OCI-LY1 (cell line): ENCODE measurements at regions not wholly inside any gene's neighbourhood (a gene's known extent, or its start where the extent isn't known, plus 50 kb on each side); places are given as distances from the start of the nearest gene placed in this dataset.

Source experiments
- H2AFZ ChIP-seq: fragments of 200-600 bp; sonication (generic), shearing (Covaris generic); 2 replicates; pipeline ENCODE4 v1.6.0; 2014; ENCODE audit warnings: antibody characterized with exemption, mild to moderate bottlenecking, low read length
- H3F3A ChIP-seq: fragments of 200-600 bp; sonication (generic), shearing (Covaris generic); 2 replicates; pipeline ENCODE4 v1.6.0; 2014; ENCODE audit warnings: mild to moderate bottlenecking, antibody characterized with exemption, low read length, moderate library complexity; ENCODE audit not compliant: insufficient read depth
- H3K27ac ChIP-seq: fragments of 200-600 bp; sonication (generic); 2 replicates; pipeline ENCODE4 v1.5.1; 2014; ENCODE audit warnings: low read length, mixed run types, mild to moderate bottlenecking, low read depth; ENCODE audit not compliant: poor library complexity, severe bottlenecking
- H3K27me3 ChIP-seq: fragments of 200-600 bp; sonication (generic); 2 replicates; pipeline ENCODE4 v1.6.0; 2014; ENCODE audit warnings: antibody characterized with exemption, mild to moderate bottlenecking, low read length, moderate library complexity; ENCODE audit not compliant: insufficient read depth
- H3K36me3 ChIP-seq: fragments of 200-600 bp; sonication (generic); 2 replicates; pipeline ENCODE4 v1.6.1; 2014; ENCODE audit warnings: mild to moderate bottlenecking, antibody characterized with exemption, low read length, moderate library complexity, mixed read lengths; ENCODE audit not compliant: insufficient read depth
- H3K4me1 ChIP-seq: fragments of 200-600 bp; sonication (generic); 2 replicates; pipeline ENCODE4 v1.5.1; 2014; ENCODE audit warnings: mild to moderate bottlenecking, low read length, moderate library complexity; ENCODE audit not compliant: insufficient read depth, severe bottlenecking
- H3K4me2 ChIP-seq: fragments of 200-600 bp; sonication (generic), shearing (Covaris generic); 2 replicates; pipeline ENCODE4 v1.6.1; 2014; ENCODE audit warnings: low read length
- H3K4me3 ChIP-seq: fragments of 200-600 bp; sonication (generic); 2 replicates; pipeline ENCODE4 v1.5.1; 2014; ENCODE audit warnings: low read length, low read depth, mild to moderate bottlenecking, mixed read lengths; ENCODE audit not compliant: poor library complexity, severe bottlenecking
- H3K79me2 ChIP-seq: fragments of 200-600 bp; shearing (Covaris generic); 2 replicates; pipeline ENCODE4 v1.6.1; 2016; ENCODE audit warnings: mixed run types, low read length, mixed read lengths; ENCODE audit not compliant: insufficient read depth
- H3K9ac ChIP-seq: fragments of 200-600 bp; sonication (generic), shearing (Covaris generic); 2 replicates; pipeline ENCODE4 v1.6.1; 2014; ENCODE audit warnings: mild to moderate bottlenecking, low read length, mixed read lengths
- H3K9me2 ChIP-seq: fragments of 200-600 bp; sonication (generic), shearing (Covaris generic); 2 replicates; pipeline ENCODE4 v1.6.1; 2014; ENCODE audit warnings: low read depth, mild to moderate bottlenecking, low read length, mixed read lengths
- H3K9me3 ChIP-seq: fragments of 200-600 bp; shearing (Covaris generic); 2 replicates; pipeline ENCODE4 v1.6.1; 2014; ENCODE audit warnings: low read length, mixed read lengths
- H4K20me1 ChIP-seq: fragments of 200-600 bp; sonication (generic), shearing (Covaris generic); 2 replicates; pipeline ENCODE4 v1.6.0; 2016; ENCODE audit warnings: mild to moderate bottlenecking, low read length; ENCODE audit not compliant: insufficient read depth
- CTCF ChIP-seq: fragments of 200-600 bp; sonication (generic), shearing (Covaris generic); IDR thresholded peaks from 2 replicates; pipeline ENCODE4 v1.5.1; 2017; ENCODE audit warnings: mild to moderate bottlenecking, antibody characterized with exemption, low read length, moderate library complexity, mixed read lengths
- EZH2 ChIP-seq: fragments of 200-600 bp; sonication (generic), shearing (Covaris generic); IDR thresholded peaks from 2 replicates; pipeline ENCODE4 v1.8.0; 2017; ENCODE audit warnings: borderline replicate concordance, mixed run types, mild to moderate bottlenecking, antibody characterized with exemption, low read length, moderate library complexity, mixed read lengths

- no peak overlapping the region for H2AFZ ChIP-seq
- H3K27me3 ChIP-seq: no peaks in the 10 kb centered on the region
- H3K4me3 ChIP-seq: no peak overlapping the region
- H3K9ac ChIP-seq: no peak overlapping the region
- TF ChIP-seq CTCF (no peak), EZH2 (no peak)
- H3K9me3 ChIP-seq: no peaks in the 10 kb centered on the region
- no peaks in the 10 kb centered on the region for H3K79me2 ChIP-seq
- no peaks in the 10 kb centered on the region for H3K36me3 ChIP-seq
- no peaks in the 10 kb centered on the region for H3K9me2 ChIP-seq
- no peaks in the 10 kb centered on the region for H4K20me1 ChIP-seq
- H3F3A ChIP-seq: no peaks in the 10 kb centered on the region
- H3K4me2 ChIP-seq: no peak overlapping the region
- no peaks in the 10 kb centered on the region for H3K4me1 ChIP-seq
- no peak overlapping the region for H3K27ac ChIP-seq
Observed at GRCh38 chr2:13758412-13758811, 874.1 kb upstream of the LRATD1 start.

- Histone ChIP-seq H3K4me3 (no peak overlapping the region), H4K20me1 (no peaks in the 10 kb centered on the region), H3K36me3 (no peaks in the 10 kb centered on the region), H3K4me2 (no peak overlapping the region), H3K9me3 (no peaks in the 10 kb centered on the region), H3K27ac (no peak overlapping the region), H3F3A (no peaks in the 10 kb centered on the region), H3K4me1 (no peaks in the 10 kb centered on the region), H3K79me2 (no peaks in the 10 kb centered on the region), H3K27me3 (no peaks in the 10 kb centered on the region), H3K9ac (no peak overlapping the region), H3K9me2 (no peaks in the 10 kb centered on the region), H2AFZ (no peak overlapping the region)
- no peak for TF ChIP-seq EZH2
- no peak for TF ChIP-seq CTCF
Observed at GRCh38 chr2:13768274-13768673, 864.2 kb upstream of the LRATD1 start.

DNA sequence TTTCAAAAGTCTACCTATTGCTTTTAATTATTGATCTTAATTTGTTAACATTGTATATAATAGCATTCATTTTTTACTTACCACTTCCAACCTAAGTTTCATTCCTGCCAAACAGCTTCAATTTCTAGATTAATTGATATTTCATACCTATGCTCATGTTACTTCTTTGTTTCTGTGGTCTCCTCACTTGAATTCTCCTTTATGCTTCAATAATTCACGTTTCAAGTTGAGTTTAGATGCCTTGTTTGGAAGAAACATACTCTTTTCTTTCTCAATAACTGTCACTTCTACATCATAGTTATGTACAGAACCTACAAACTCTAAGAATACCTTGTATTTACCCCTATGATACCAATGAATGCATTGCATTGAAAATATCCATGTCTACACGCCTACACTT is 862.2 kb upstream of the LRATD1 start:
- Histone ChIP-seq H3K27me3 (no peaks in the 10 kb centered on the region), H3K4me2 (no peak overlapping the region), H4K20me1 (no peaks in the 10 kb centered on the region), H3K27ac (no peak overlapping the region), H3K79me2 (no peaks in the 10 kb centered on the region), H3K9me3 (no peaks in the 10 kb centered on the region), H3K4me1 (no peaks in the 10 kb centered on the region), H3K4me3 (no peak overlapping the region), H2AFZ (no peak overlapping the region), H3K36me3 (no peaks in the 10 kb centered on the region), H3F3A (no peaks in the 10 kb centered on the region), H3K9me2 (no peaks in the 10 kb centered on the region), H3K9ac (no peak overlapping the region)
- TF ChIP-seq EZH2 (no peak), CTCF (no peak)
